ENCODE measurements at regions not wholly inside any gene's neighbourhood (a gene's known extent, or its start where the extent isn't known, plus 50 kb on each side); places are given as distances from the start of the nearest gene placed in this dataset.

DNA sequence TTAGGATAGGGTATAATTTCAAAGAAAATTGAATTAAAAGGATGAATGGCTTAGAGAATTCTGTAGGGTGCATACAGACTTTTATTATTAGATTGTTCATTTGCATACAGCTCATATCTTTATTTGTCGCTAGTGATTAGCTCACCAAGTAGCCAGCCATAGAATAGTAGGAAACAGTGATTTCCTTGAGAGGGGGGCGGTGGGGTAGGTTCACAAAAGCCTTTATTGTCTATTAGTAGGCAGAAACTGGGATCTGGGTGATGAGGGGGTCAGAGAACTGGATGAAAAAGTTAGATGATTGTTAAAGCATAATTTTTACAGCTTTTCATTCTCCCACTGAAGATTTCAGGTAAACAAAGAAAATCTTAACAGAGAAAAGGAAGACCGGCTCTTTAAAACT, 77.6 kb upstream of the RAP2B start:
- intact Hi-C loops (cut with DNase I; ENCODE audit: low total_unique reads), result no loop called here
- no peak for TF ChIP-seq EP300 (IDR thresholded peaks at IDR 0.05; ENCODE audit: low read depth)
- TF ChIP-seq POLR2AphosphoS5 (IDR thresholded peaks at IDR 0.05), result no peak
- TF ChIP-seq POLR2A (IDR thresholded peaks at IDR 0.05), result no peak
- TF ChIP-seq CTCF (IDR thresholded peaks at IDR 0.05), result no peak
- DNase-seq, result no peak

DNA sequence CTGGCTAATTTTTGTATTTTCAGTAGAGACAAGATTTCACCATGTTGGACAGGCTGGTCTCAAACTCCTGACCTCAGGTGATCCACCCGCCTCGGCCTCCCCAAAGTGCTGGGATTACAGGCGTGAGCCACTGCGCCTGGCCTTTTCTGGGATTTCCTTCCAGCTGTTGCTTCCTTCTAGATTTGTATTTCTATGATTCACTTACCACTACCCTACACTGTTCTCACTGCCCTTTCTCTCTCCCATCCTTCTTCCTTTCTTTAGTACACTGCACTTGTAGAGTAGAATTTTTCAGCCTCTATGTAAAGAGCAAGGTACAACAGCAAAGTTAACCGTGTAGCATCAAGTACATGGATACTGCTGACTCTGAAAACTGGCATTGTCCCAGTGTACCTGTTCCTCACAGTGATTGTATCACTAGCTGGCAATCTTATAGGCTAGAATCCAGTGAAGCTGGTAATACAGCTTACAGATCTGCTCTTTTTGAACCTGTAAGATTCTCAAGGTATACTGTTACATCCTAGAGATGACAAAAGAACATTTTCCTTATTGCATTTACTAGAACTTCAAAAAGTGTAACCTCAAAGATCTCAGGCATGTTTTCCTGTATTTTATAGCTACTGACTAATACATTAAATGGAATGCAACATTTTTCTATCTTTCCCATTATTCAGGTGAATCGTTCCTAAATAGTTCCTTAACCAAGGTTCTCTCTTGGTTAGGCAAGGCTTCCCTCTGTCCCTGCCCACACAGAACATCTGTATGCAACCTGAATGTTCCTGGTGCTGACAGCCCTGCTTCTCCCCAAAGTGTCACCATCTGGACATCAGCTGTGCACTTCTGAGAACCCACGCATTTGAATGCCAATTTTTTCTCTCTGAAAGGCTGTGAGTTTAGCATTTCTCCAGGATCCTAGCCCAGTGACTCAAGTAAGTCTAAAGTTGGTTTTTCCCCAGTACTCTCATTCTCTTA, 74.1 kb upstream of the RAP2B start:
- WGBS, 2 donors (ENCODE audit: low coverage in 1 of 2), result 69 to 88% methylated on average over 6 to 7 of the region's 7 CpGs
- in situ Hi-C loops (cut with MboI; ENCODE audit: low pct_ligation_motif_present in 1 of 4, low pct_unique_long_range_greater_than_20kb in 1 of 4, low sequenced_read_pairs in 3 of 4), result no loop called here

More for the DNA sequence above, 77.6 kb upstream of the RAP2B start:
- Histone ChIP-seq H3K36me3 (no peaks in the 10 kb centered on the region), H3K27ac (no peak overlapping the region), H3K9me3 (no peaks in the 10 kb centered on the region), H3K4me1 (no peaks in the 10 kb centered on the region), H3K27me3 (no peaks in the 10 kb centered on the region), H3K4me3 (no peak overlapping the region)
- WGBS, 2 donors (ENCODE audit: low coverage in 1 of 2), result 72 to 84% methylated on average over 3 of the region's 3 CpGs
- in situ Hi-C loops (cut with MboI; ENCODE audit: low pct_ligation_motif_present in 1 of 4, low pct_unique_long_range_greater_than_20kb in 1 of 4, low sequenced_read_pairs in 3 of 4), result no loop called here

GRCh38 chr3:153089620-153090019, 72.4 kb upstream of the RAP2B start:
- no peak overlapping the region for H3K27ac ChIP-seq
- no peaks in the 10 kb centered on the region for H3K4me1 ChIP-seq
- intact Hi-C loops (cut with DNase I; ENCODE audit: low total_unique reads) (no loop called here), in situ Hi-C loops (cut with MboI; ENCODE audit: low pct_ligation_motif_present in 1 of 4, low pct_unique_long_range_greater_than_20kb in 1 of 4, low sequenced_read_pairs in 3 of 4) (no loop called here)
- no peak for TF ChIP-seq CTCF (IDR thresholded peaks at IDR 0.05)
- no peak for TF ChIP-seq POLR2AphosphoS5 (IDR thresholded peaks at IDR 0.05)
- no peak for TF ChIP-seq POLR2A (IDR thresholded peaks at IDR 0.05)
- no peak for TF ChIP-seq EP300 (IDR thresholded peaks at IDR 0.05; ENCODE audit: low read depth)
- no peaks in the 10 kb centered on the region for H3K36me3 ChIP-seq
- H3K4me3 ChIP-seq, result no peak overlapping the region
- 60 to 92% methylated on average over 1 to 2 of the region's 2 CpGs for WGBS, 2 donors (ENCODE audit: low coverage in 1 of 2)
- DNase-seq, result no peak
- no peaks in the 10 kb centered on the region for H3K27me3 ChIP-seq
- no peaks in the 10 kb centered on the region for H3K9me3 ChIP-seq

More for the DNA sequence above, 74.1 kb upstream of the RAP2B start:
- Histone ChIP-seq H3K36me3 (no peaks in the 10 kb centered on the region), H3K27me3 (no peaks in the 10 kb centered on the region), H3K4me3 (no peak overlapping the region), H3K27ac (no peak overlapping the region), H3K9me3 (no peaks in the 10 kb centered on the region), H3K4me1 (no peaks in the 10 kb centered on the region)
- no peak for TF ChIP-seq CTCF (IDR thresholded peaks at IDR 0.05)
- no peak for TF ChIP-seq POLR2A (IDR thresholded peaks at IDR 0.05)
- no peak for TF ChIP-seq EP300 (IDR thresholded peaks at IDR 0.05; ENCODE audit: low read depth)
- no peak for TF ChIP-seq POLR2AphosphoS5 (IDR thresholded peaks at IDR 0.05)
- no peak for DNase-seq
- intact Hi-C loops (cut with DNase I; ENCODE audit: low total_unique reads), result no loop called here

- intact Hi-C loops (cut with DNase I; ENCODE audit: low total_unique reads), result no loop called here
Measured at GRCh38 chr3:153090973-153091372, 71.1 kb upstream of the RAP2B start.

More at GRCh38 chr3:153090973-153091372, 71.1 kb upstream of the RAP2B start:
- DNase-seq, result no peak
- H3K36me3 ChIP-seq, result no peaks in the 10 kb centered on the region
- TF ChIP-seq CTCF (IDR thresholded peaks at IDR 0.05), result no peak
- TF ChIP-seq POLR2A (IDR thresholded peaks at IDR 0.05), result no peak
- no peak for TF ChIP-seq EP300 (IDR thresholded peaks at IDR 0.05; ENCODE audit: low read depth)
- no peak for TF ChIP-seq POLR2AphosphoS5 (IDR thresholded peaks at IDR 0.05)
- peaks cover 0 to 6% (median 5%) of the 10 kb centered on the region in 4 donors for H3K4me1 ChIP-seq
- in situ Hi-C loops (cut with MboI; ENCODE audit: low pct_ligation_motif_present in 1 of 4, low pct_unique_long_range_greater_than_20kb in 1 of 4, low sequenced_read_pairs in 3 of 4), result no loop called here
- H3K27me3 ChIP-seq, result no peaks in the 10 kb centered on the region
- no peaks in the 10 kb centered on the region for H3K9me3 ChIP-seq
- no peak overlapping the region for H3K4me3 ChIP-seq
- WGBS, 2 donors (ENCODE audit: low coverage in 1 of 2), result 56 to 67% methylated on average over 1 of the region's 1 CpG
- H3K27ac ChIP-seq, result no peak overlapping the region

Data from transverse colon (tissue), 4 donors.